ENCODE measurements at regions not wholly inside any gene's neighbourhood (a gene's known extent, or its start where the extent isn't known, plus 50 kb on each side); places are given as distances from the start of the nearest gene placed in this dataset.
"Not testable (repeated sequence)": the region's sequence is repeated elsewhere in the genome, so short reads cannot be mapped to it uniquely, and the experiment has no call there.

GRCh38 chr3:144466540-144466939, 494.9 kb downstream of the DIPK2A start:
- no peak for DNase-seq

- no peak for DNase-seq
Measured at GRCh38 chr3:144470666-144471065, 499.0 kb downstream of the DIPK2A start.

- no peak for DNase-seq
Measured at GRCh38 chr3:144477593-144477992, 506.0 kb downstream of the DIPK2A start.

GRCh38 chr3:144480416-144480919, 508.8 kb downstream of the DIPK2A start:
- no peak for DNase-seq

GRCh38 chr3:144482876-144483275, 511.3 kb downstream of the DIPK2A start:
- DNase-seq, result no peak

- DNase-seq, result no peak
Measured at GRCh38 chr3:144487011-144487410, 515.4 kb downstream of the DIPK2A start.

GRCh38 chr3:144488927-144489326, 517.3 kb downstream of the DIPK2A start:
- DNase-seq, result no peak

GRCh38 chr3:144491333-144491732, 519.7 kb downstream of the DIPK2A start:
- DNase-seq, result no peak

GRCh38 chr3:144494651-144495050, 523.0 kb downstream of the DIPK2A start:
- not testable (repeated sequence) for DNase-seq

- peak; percentile 55 for DNase-seq
Measured at GRCh38 chr3:144496141-144496835, 524.7 kb downstream of the DIPK2A start.

GRCh38 chr3:144497452-144497851, 525.8 kb downstream of the DIPK2A start:
- DNase-seq, result no peak

GRCh38 chr3:144499001-144499930, 527.6 kb downstream of the DIPK2A start:
- peak; percentile 66 for DNase-seq

GRCh38 chr3:144501467-144501866, 529.8 kb downstream of the DIPK2A start:
- no peak for DNase-seq

- DNase-seq, result no peak
Measured at GRCh38 chr3:144502402-144502801, 530.8 kb downstream of the DIPK2A start.

GRCh38 chr3:144506375-144506774, 534.8 kb downstream of the DIPK2A start:
- not testable (repeated sequence) for DNase-seq

GRCh38 chr3:144511346-144511745, 539.7 kb downstream of the DIPK2A start:
- no peak for DNase-seq

GRCh38 chr3:144516026-144516425, 544.4 kb downstream of the DIPK2A start:
- DNase-seq, result no peak

GRCh38 chr3:144516589-144516988, 545.0 kb downstream of the DIPK2A start:
- no peak for DNase-seq

GRCh38 chr3:144521131-144521530, 549.5 kb downstream of the DIPK2A start:
- no peak for DNase-seq

- no peak for DNase-seq
Measured at GRCh38 chr3:144522456-144522855, 550.8 kb downstream of the DIPK2A start.

GRCh38 chr3:144523396-144523795, 551.8 kb downstream of the DIPK2A start:
- DNase-seq, result no peak

GRCh38 chr3:144524531-144524930, 552.9 kb downstream of the DIPK2A start:
- no peak for DNase-seq

GRCh38 chr3:144529566-144529965, 557.9 kb downstream of the DIPK2A start:
- no peak for DNase-seq

GRCh38 chr3:144544871-144545270, 573.2 kb downstream of the DIPK2A start:
- no peak for DNase-seq
